Renal pelvis (tissue), 1 donor: ENCODE measurements at regions not wholly inside any gene's neighbourhood (a gene's known extent, or its start where the extent isn't known, plus 50 kb on each side); places are given as distances from the start of the nearest gene placed in this dataset.

Experiments used
- DNase-seq: peaks from one replicate; pipeline ENCODE4 v3.0.0-alpha.2; 2013

- no peak for DNase-seq
These were observed 205.0 kb upstream of the GRIK3 start for GRCh38 chr1:37239225-37239740.

GRCh38 chr1:37240897-37241296, 206.6 kb upstream of the GRIK3 start:
- DNase-seq = no peak

- DNase-seq = no peak
These were observed 208.2 kb upstream of the GRIK3 start for GRCh38 chr1:37242501-37242900.

- DNase-seq = no peak
These were observed 209.2 kb upstream of the GRIK3 start for GRCh38 chr1:37243368-37244082.

GRCh38 chr1:37244083-37244480, 209.8 kb upstream of the GRIK3 start:
- DNase-seq = no peak

GRCh38 chr1:37244815-37245214, 210.5 kb upstream of the GRIK3 start:
- no peak for DNase-seq

- no peak for DNase-seq
These were observed 212.3 kb upstream of the GRIK3 start for GRCh38 chr1:37246631-37247030.

GRCh38 chr1:37250371-37250770, 216.1 kb upstream of the GRIK3 start:
- DNase-seq = no peak

- peak; percentile 55 for DNase-seq
These were observed 219.1 kb upstream of the ZC3H12A start for GRCh38 chr1:37255136-37255795.

GRCh38 chr1:37255868-37256267, 218.5 kb upstream of the ZC3H12A start:
- DNase-seq = no peak

GRCh38 chr1:37257646-37258045, 216.7 kb upstream of the ZC3H12A start:
- DNase-seq = no peak

- no peak for DNase-seq
These were observed 216.3 kb upstream of the ZC3H12A start for GRCh38 chr1:37258068-37258467.

- DNase-seq = no peak
These were observed 215.4 kb upstream of the ZC3H12A start for GRCh38 chr1:37259019-37259418.

GRCh38 chr1:37261129-37261528, 213.3 kb upstream of the ZC3H12A start:
- DNase-seq = no peak

GRCh38 chr1:37262439-37263170, 211.8 kb upstream of the ZC3H12A start:
- no peak for DNase-seq

- DNase-seq = no peak
These were observed 209.2 kb upstream of the ZC3H12A start for GRCh38 chr1:37265156-37265555.

GRCh38 chr1:37265786-37266667, 208.4 kb upstream of the ZC3H12A start:
- DNase-seq = no peak

- DNase-seq = no peak
These were observed 207.1 kb upstream of the ZC3H12A start for GRCh38 chr1:37267111-37267835.

GRCh38 chr1:37270639-37271038, 203.7 kb upstream of the ZC3H12A start:
- no peak for DNase-seq

GRCh38 chr1:37272626-37273025, 201.8 kb upstream of the ZC3H12A start:
- DNase-seq = no peak

GRCh38 chr1:37274486-37274885, 199.9 kb upstream of the ZC3H12A start:
- DNase-seq = no peak
